ENCODE measurements at regions not wholly inside any gene's neighbourhood (a gene's known extent, or its start where the extent isn't known, plus 50 kb on each side); places are given as distances from the start of the nearest gene placed in this dataset.

DNA sequence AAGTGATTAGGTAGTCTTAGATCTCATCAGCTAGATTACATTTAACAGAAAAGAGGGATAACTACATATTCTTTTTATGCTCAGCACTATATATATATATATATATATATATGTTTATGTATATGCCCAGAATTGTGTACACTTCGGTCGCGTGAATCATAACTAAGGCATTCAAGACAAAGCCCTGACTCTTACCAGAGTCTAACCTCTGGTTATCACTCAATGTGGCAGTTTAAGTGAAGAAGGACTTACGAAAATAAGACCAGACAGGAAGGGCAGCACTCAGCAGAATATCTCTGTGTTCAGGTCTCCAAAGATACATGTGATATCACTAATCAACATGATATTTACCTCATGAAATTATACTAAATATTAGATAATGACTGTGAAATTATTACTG, 1326.7 kb downstream of the MRPL39 start:
- WGBS, 2 donors, result 65 to 83% methylated on average over 4 of the region's 4 CpGs
- Histone ChIP-seq H3K4me3 (no peak overlapping the region), H3K27me3 (no peaks in the 10 kb centered on the region), H3K9me3 (no peaks in the 10 kb centered on the region), H3K36me3 (replicated peaks in 1 of 2; ENCODE audit: insufficient read depth in 1 of 2, low read depth in 2 of 2) (no peaks in the 10 kb centered on the region), H3K4me1 (no peaks in the 10 kb centered on the region), H3K27ac (no peak overlapping the region)
- ATAC-seq, result no peak
- intact Hi-C loops (cut with DNase I), result no loop called here
- DNase-seq, result no peak
- TF ChIP-seq, protein P1, sequence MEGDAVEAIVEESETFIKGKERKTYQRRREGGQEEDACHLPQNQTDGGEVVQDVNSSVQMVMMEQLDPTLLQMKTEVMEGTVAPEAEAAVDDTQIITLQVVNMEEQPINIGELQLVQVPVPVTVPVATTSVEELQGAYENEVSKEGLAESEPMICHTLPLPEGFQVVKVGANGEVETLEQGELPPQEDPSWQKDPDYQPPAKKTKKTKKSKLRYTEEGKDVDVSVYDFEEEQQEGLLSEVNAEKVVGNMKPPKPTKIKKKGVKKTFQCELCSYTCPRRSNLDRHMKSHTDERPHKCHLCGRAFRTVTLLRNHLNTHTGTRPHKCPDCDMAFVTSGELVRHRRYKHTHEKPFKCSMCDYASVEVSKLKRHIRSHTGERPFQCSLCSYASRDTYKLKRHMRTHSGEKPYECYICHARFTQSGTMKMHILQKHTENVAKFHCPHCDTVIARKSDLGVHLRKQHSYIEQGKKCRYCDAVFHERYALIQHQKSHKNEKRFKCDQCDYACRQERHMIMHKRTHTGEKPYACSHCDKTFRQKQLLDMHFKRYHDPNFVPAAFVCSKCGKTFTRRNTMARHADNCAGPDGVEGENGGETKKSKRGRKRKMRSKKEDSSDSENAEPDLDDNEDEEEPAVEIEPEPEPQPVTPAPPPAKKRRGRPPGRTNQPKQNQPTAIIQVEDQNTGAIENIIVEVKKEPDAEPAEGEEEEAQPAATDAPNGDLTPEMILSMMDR (IDR thresholded peaks at IDR 0.05), result no peak

DNA sequence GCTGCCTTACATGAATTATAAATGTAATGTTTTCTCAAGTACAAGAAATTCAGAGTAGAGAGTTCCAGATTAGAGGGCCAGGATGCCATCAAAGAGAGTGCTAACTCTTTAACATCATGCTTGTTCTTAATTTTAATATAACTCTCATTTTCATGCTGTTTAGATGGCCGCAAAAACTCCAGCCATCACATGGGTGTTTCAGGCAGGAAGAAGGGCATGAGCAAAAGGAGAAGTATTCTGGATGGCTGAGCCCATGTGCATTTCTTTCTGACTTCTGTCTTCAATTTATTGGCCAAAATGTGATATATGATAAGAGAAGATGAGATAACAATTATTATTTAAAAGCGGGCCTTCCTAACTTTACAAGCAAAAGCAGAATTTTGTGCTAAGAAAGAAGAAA, 1328.6 kb downstream of the MRPL39 start:
- DNase-seq (no peak), ATAC-seq (no peak)
- H3K9me3 ChIP-seq, result no peaks in the 10 kb centered on the region
- no peaks in the 10 kb centered on the region for H3K4me1 ChIP-seq
- 73 to 77% methylated on average over 2 of the region's 2 CpGs for WGBS, 2 donors
- TF ChIP-seq, protein P1 (IDR thresholded peaks at IDR 0.05), result no peak
- no peak for TF ChIP-seq POLR2A (IDR thresholded peaks at IDR 0.05)
- no peak overlapping the region for H3K4me3 ChIP-seq
- no peaks in the 10 kb centered on the region for H3K27me3 ChIP-seq
- intact Hi-C loops (cut with DNase I), result no loop called here
- no peak overlapping the region for H3K27ac ChIP-seq
- H3K36me3 ChIP-seq (replicated peaks in 1 of 2; ENCODE audit: insufficient read depth in 1 of 2, low read depth in 2 of 2), result no peaks in the 10 kb centered on the region

DNA sequence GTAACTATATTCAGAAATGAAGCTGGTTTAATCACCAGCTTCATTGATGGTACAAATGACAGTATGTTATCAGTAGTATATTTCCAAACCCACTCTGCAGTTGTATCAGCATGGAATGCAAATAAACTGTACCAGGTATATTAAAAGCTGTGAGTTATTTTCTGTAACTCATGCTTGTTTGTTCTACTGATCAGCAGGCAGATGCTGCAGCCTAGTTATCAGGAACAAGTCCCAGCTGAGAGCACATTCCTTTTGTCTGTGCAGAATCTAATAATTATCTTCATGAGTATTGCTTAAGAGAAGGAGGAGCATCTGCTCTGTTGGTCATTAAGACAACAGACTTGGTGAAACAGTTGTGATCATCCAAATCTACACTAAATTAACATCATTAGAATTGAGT, 1331.1 kb downstream of the MRPL39 start:
- no peak for TF ChIP-seq POLR2A (IDR thresholded peaks at IDR 0.05)
- TF ChIP-seq, protein P1 (IDR thresholded peaks at IDR 0.05), result no peak
- intact Hi-C loops (cut with DNase I), result no loop called here
- no peak overlapping the region for H3K4me3 ChIP-seq
- H3K27me3 ChIP-seq, result no peaks in the 10 kb centered on the region
- H3K27ac ChIP-seq, result no peak overlapping the region
- no peak for DNase-seq
- no peaks in the 10 kb centered on the region for H3K4me1 ChIP-seq
- no peak for ATAC-seq
- H3K36me3 ChIP-seq (replicated peaks in 1 of 2; ENCODE audit: insufficient read depth in 1 of 2, low read depth in 2 of 2), result no peaks in the 10 kb centered on the region
- H3K9me3 ChIP-seq, result no peaks in the 10 kb centered on the region

DNA sequence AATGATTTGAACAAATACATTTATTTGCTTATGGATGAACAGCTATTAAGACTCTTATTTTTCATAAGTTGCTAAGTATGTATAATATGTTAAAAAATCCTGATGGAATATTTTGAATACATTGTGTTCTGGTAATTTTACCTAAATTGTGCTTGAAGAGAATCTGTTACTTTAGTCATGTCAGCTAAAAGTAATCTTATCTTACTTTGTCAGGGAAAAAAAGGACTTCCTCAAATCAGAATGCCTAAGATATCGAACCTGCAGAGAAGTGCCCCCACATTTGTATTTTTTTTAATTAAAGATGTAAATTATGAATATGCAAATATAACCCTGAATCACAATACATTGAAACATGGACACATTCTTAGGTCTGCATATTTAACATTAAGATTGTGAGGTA, 1331.7 kb downstream of the MRPL39 start:
- DNase-seq (no peak), ATAC-seq (no peak)
- no peak overlapping the region for H3K4me3 ChIP-seq
- WGBS, 2 donors, result 5 to 21% methylated on average over 1 of the region's 1 CpG
- TF ChIP-seq POLR2A (IDR thresholded peaks at IDR 0.05), result no peak
- TF ChIP-seq, protein P1 (IDR thresholded peaks at IDR 0.05), result no peak
- no peaks in the 10 kb centered on the region for H3K27me3 ChIP-seq
- no peaks in the 10 kb centered on the region for H3K9me3 ChIP-seq
- H3K36me3 ChIP-seq (replicated peaks in 1 of 2; ENCODE audit: insufficient read depth in 1 of 2, low read depth in 2 of 2), result no peaks in the 10 kb centered on the region
- H3K4me1 ChIP-seq, result no peaks in the 10 kb centered on the region
- no peak overlapping the region for H3K27ac ChIP-seq
- intact Hi-C loops (cut with DNase I), result no loop called here

DNA sequence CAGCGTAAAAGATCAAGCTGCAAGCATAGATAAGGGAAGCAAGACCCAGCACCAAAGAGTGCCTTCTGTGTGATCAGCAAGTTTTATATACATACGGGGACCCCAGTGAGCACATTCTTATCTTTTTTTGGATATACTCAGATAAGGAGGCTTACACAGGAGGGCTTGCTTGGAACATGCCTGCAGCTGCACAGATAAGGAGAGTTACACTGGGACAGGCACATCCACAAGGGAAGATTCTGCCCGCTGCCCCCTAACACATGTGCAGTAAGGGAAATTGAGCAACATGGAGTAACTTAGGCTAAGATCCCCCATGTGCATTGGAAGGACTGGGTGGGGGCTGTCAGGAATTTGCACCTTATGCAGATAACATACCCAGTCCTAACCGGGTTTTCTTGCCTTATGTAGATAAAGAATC, 1334.8 kb downstream of the MRPL39 start:
- H3K4me3 ChIP-seq, result no peak overlapping the region
- H3K4me1 ChIP-seq, result no peaks in the 10 kb centered on the region
- H3K27ac ChIP-seq, result no peak overlapping the region
- no peaks in the 10 kb centered on the region for H3K9me3 ChIP-seq
- ATAC-seq (no peak), DNase-seq (no peak)
- no peaks in the 10 kb centered on the region for H3K27me3 ChIP-seq
- no peaks in the 10 kb centered on the region for H3K36me3 ChIP-seq (replicated peaks in 1 of 2; ENCODE audit: insufficient read depth in 1 of 2, low read depth in 2 of 2)
- TF ChIP-seq, protein P1 (IDR thresholded peaks at IDR 0.05), result no peak
- no peak for TF ChIP-seq POLR2A (IDR thresholded peaks at IDR 0.05)
- 10 to 28% methylated on average over 4 of the region's 4 CpGs for WGBS, 2 donors
- intact Hi-C loops (cut with DNase I), result no loop called here

Measured in body of pancreas (tissue), 4 donors.